ENCODE measurements at regions not wholly inside any gene's neighbourhood (a gene's known extent, or its start where the extent isn't known, plus 50 kb on each side); places are given as distances from the start of the nearest gene placed in this dataset.

- ChIA-PET CTCF (no interaction called here), POLR2A (no interaction called here)
- ATAC-seq (ENCODE audit: low read depth) (no peak), DNase-seq (no peak)
- intact Hi-C loops (cut with micrococcal nuclease), result no loop called here
- no peaks in the 10 kb centered on the region for H3K27me3 Mint-ChIP-seq
- H3K9me3 Mint-ChIP-seq, result no peaks in the 10 kb centered on the region
- H3K36me3 Mint-ChIP-seq (ENCODE audit: low read depth), result no peaks in the 10 kb centered on the region
- H3K27ac Mint-ChIP-seq, result no peak overlapping the region
- H3K4me3 Mint-ChIP-seq, result no peak overlapping the region
- no peak for TF ChIP-seq CTCF (IDR thresholded peaks at IDR 0.05)
- no peaks in the 10 kb centered on the region for H3K4me1 Mint-ChIP-seq
Observed at GRCh38 chr3:181302960-181303359, 313.4 kb upstream of the DNAJC19 start.

DNA sequence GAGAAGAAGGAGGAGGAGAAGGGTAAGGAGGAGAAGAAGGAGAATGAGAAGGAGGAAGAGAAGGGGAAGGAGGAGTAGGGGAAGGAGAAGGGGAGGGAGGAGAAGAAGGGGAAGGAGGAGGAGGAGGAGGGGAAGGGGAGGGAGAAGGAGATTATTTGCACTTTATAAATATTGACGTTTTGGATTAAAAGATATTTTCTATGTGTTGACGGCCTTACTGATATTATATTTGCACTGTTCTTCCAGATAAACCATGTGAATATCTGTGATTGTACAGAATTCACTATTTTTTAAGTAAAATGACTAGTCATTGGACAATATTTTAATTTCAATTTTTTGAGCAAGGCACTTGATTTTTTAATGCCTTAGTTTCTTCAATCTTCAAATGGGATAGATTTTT is 310.5 kb upstream of the DNAJC19 start:
- H3K36me3 Mint-ChIP-seq (ENCODE audit: low read depth), result no peaks in the 10 kb centered on the region
- no peak overlapping the region for H3K4me3 Mint-ChIP-seq
- H3K27me3 Mint-ChIP-seq, result no peaks in the 10 kb centered on the region
- ChIA-PET CTCF (no interaction called here), POLR2A (no interaction called here)
- H3K9me3 Mint-ChIP-seq, result no peaks in the 10 kb centered on the region
- H3K4me1 Mint-ChIP-seq, result no peaks in the 10 kb centered on the region
- intact Hi-C loops (cut with micrococcal nuclease), result no loop called here
- TF ChIP-seq CTCF (IDR thresholded peaks at IDR 0.05), result no peak
- H3K27ac Mint-ChIP-seq, result no peak overlapping the region
- DNase-seq (no peak), ATAC-seq (ENCODE audit: low read depth) (no peak)

- no peak for TF ChIP-seq CTCF (IDR thresholded peaks at IDR 0.05)
- POLR2A ChIA-PET, result no interaction called here
- ATAC-seq (ENCODE audit: low read depth) (no peak), DNase-seq (no peak)
- H3K36me3 Mint-ChIP-seq (ENCODE audit: low read depth), result no peaks in the 10 kb centered on the region
- H3K27me3 Mint-ChIP-seq, result no peaks in the 10 kb centered on the region
- no peaks in the 10 kb centered on the region for H3K4me1 Mint-ChIP-seq
- intact Hi-C loops (cut with micrococcal nuclease), result no loop called here
- no peak overlapping the region for H3K27ac Mint-ChIP-seq
- CTCF ChIA-PET, result no interaction called here
- no peaks in the 10 kb centered on the region for H3K9me3 Mint-ChIP-seq
- no peak overlapping the region for H3K4me3 Mint-ChIP-seq
Observed at GRCh38 chr3:181298421-181298820, 308.9 kb upstream of the DNAJC19 start.

DNA sequence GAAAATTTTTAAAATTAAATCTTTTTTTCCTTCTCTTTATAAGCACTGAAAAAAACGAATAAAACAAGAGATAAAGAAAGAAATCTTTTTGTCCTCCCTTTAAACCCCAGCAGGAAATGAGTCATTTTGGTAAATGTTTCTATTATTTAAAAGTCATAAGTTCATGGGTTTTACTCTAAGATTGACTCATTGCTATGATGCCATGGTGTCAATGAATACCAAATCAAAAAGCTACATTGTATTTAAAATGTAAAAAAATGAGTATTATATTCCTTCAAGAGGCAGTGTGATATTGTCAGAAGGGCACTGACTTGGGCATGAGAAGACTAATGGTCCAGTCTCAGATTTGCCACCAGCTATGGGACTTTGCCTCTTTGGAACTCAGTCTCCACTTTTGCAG is 303.4 kb upstream of the DNAJC19 start:
- intact Hi-C loops (cut with micrococcal nuclease), result no loop called here
- H3K4me1 Mint-ChIP-seq, result no peaks in the 10 kb centered on the region
- ATAC-seq (ENCODE audit: low read depth), result no peak
- ChIA-PET POLR2A (no interaction called here), CTCF (no interaction called here)
- no peaks in the 10 kb centered on the region for H3K9me3 Mint-ChIP-seq
- H3K36me3 Mint-ChIP-seq (ENCODE audit: low read depth), result no peaks in the 10 kb centered on the region
- DNase-seq, result no peak
- TF ChIP-seq CTCF (IDR thresholded peaks at IDR 0.05), result no peak
- H3K4me3 Mint-ChIP-seq, result no peak overlapping the region
- H3K27ac Mint-ChIP-seq, result no peak overlapping the region
- no peaks in the 10 kb centered on the region for H3K27me3 Mint-ChIP-seq

DNA sequence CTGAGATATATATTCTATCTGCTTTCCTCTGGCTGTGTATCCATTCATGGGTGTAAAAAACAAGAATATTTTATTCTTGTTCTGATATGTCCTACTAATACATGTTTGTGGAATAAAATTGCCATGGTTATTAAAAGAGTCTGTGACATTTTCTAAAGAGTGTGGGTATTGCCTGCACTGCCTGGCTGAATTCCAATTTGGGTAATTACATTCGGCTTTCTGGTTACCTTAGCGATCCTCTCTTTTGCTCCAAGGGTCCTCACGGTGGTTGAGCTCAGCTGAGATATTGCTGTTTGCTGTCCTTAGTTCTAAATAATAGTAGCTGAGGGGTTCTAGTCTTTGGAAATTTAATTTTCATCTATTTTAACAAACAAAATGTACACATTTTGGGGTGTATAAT is 301.4 kb upstream of the DNAJC19 start:
- intact Hi-C loops (cut with micrococcal nuclease), result no loop called here
- Mint-ChIP-seq H3K9me3 (no peaks in the 10 kb centered on the region), H3K27ac (no peak overlapping the region), H3K27me3 (no peaks in the 10 kb centered on the region), H3K4me3 (no peak overlapping the region), H3K36me3 (ENCODE audit: low read depth) (no peaks in the 10 kb centered on the region), H3K4me1 (no peaks in the 10 kb centered on the region)
- ATAC-seq (ENCODE audit: low read depth) (no peak), DNase-seq (no peak)
- TF ChIP-seq CTCF (IDR thresholded peaks at IDR 0.05), result no peak
- ChIA-PET POLR2A (no interaction called here), CTCF (no interaction called here)
